ENCODE measurements at regions not wholly inside any gene's neighbourhood (a gene's known extent, or its start where the extent isn't known, plus 50 kb on each side); places are given as distances from the start of the nearest gene placed in this dataset.

DNA sequence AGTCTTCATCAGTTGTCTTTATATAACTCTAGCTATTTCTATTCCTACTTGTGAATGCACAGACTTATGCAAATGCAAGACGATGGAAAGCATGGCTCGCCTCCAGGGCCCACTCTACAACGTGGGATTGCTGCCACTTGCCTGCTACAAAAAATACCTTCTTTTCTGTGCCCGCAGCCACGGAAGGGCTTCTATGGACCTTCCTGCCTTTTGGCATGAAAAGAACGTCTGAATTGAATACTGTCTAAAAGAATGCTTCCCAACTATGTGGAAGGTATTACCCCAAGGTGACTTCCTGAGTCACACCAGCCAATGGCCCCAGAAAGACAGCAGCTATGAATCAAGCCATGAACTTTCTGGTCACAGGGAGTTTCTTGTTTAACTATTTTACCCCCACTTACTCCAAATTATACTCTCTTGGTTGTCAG, 261.2 kb downstream of the HIVEP2 start:
- H3K4me1 Mint-ChIP-seq (ENCODE audit: unreplicated experiment), result no peaks in the 10 kb centered on the region
- H3K9me3 Mint-ChIP-seq, result no peaks in the 10 kb centered on the region
- no peak for DNase-seq (ENCODE audit: extremely low spot score, unreplicated experiment)
- TF ChIP-seq, protein P1, sequence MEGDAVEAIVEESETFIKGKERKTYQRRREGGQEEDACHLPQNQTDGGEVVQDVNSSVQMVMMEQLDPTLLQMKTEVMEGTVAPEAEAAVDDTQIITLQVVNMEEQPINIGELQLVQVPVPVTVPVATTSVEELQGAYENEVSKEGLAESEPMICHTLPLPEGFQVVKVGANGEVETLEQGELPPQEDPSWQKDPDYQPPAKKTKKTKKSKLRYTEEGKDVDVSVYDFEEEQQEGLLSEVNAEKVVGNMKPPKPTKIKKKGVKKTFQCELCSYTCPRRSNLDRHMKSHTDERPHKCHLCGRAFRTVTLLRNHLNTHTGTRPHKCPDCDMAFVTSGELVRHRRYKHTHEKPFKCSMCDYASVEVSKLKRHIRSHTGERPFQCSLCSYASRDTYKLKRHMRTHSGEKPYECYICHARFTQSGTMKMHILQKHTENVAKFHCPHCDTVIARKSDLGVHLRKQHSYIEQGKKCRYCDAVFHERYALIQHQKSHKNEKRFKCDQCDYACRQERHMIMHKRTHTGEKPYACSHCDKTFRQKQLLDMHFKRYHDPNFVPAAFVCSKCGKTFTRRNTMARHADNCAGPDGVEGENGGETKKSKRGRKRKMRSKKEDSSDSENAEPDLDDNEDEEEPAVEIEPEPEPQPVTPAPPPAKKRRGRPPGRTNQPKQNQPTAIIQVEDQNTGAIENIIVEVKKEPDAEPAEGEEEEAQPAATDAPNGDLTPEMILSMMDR (conservative IDR thresholded peaks at IDR 0.05), result no peak
- no peaks in the 10 kb centered on the region for H3K36me3 Mint-ChIP-seq
- H3K27ac Mint-ChIP-seq, result no peak overlapping the region
- H3K4me3 Mint-ChIP-seq, result no peak overlapping the region
- peaks cover 5% of the 10 kb centered on the region for H3K27me3 Mint-ChIP-seq

DNA sequence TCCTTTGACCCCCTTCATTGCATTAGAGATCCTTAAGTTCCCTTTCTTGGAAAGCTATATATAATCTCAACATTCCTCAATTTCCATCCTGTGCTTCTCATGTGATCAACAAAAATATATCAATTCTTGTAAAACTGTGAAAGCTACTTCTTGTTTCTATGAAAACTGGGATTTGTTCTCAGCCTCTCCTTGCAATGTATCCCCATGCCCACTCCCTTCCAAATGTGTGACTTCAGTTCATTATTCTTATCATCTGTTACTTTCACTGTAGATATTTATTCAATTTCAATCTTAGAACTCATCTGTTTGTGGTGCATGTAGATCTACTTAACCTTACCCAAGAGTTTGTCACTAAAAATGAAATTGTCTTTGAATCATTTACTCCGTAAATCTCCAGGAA, 260.6 kb downstream of the HIVEP2 start:
- Mint-ChIP-seq H3K4me1 (ENCODE audit: unreplicated experiment) (no peaks in the 10 kb centered on the region), H3K9me3 (no peaks in the 10 kb centered on the region), H3K4me3 (no peak overlapping the region), H3K36me3 (no peaks in the 10 kb centered on the region), H3K27ac (no peak overlapping the region), H3K27me3 (peaks cover 3% of the 10 kb centered on the region)
- TF ChIP-seq, protein P1 (conservative IDR thresholded peaks at IDR 0.05), result no peak
- DNase-seq (ENCODE audit: extremely low spot score, unreplicated experiment), result no peak

DNA sequence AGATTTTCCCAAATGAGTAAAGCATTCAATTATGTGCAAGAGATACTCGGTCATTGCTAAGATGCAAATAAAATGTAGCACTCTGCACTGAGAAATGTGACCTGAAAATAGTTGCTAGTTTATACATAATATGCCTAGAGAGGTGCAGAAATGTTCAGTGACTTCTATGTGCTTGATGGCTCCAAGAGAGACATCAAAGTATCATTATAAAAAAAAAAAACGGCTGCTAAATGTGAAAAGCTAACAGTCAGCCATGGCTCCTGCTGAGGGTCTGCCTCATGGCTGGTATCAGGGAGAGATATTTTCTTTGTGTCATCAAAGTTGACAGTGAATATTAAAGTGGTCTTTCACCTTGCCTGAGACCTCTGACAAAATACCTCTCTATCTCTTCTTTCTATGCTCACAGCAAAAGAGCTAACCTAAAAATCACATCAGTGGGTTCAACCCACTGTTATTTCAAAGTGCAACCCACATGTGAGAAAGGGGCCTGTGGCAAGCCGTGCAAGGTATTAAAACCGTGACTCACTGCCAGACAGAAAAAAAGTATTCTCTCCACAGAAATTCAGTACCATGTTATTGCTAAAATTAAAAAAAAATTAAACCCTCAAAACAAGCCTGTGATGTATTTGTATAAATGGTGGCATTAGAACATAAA, 259.0 kb downstream of the HIVEP2 start:
- TF ChIP-seq, protein P1 (conservative IDR thresholded peaks at IDR 0.05), result no peak
- no peaks in the 10 kb centered on the region for H3K27me3 Mint-ChIP-seq
- H3K4me3 Mint-ChIP-seq, result no peak overlapping the region
- H3K4me1 Mint-ChIP-seq (ENCODE audit: unreplicated experiment), result no peaks in the 10 kb centered on the region
- DNase-seq (ENCODE audit: extremely low spot score, unreplicated experiment), result no peak
- H3K9me3 Mint-ChIP-seq, result no peaks in the 10 kb centered on the region
- no peaks in the 10 kb centered on the region for H3K36me3 Mint-ChIP-seq
- H3K27ac Mint-ChIP-seq, result no peak overlapping the region

DNA sequence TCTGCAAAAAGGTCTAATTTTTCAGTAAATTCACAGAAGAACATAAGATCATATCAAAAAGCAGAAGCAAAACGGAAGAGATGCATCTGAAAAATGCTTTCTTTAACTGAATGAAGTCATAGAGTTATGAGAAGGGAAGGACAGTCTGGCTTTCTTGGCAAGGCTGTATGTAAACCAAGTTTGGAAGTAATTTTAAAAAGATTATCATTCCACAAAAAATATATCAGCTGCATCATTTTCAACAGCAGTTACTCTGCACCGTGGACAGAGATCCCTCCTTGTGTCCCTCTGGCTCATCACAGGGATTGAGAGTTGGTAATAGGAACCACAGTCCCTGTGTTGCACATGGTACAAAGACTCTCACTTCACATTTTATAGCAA, 258.5 kb downstream of the HIVEP2 start:
- no peaks in the 10 kb centered on the region for H3K9me3 Mint-ChIP-seq
- TF ChIP-seq, protein P1 (conservative IDR thresholded peaks at IDR 0.05), result no peak
- no peaks in the 10 kb centered on the region for H3K4me1 Mint-ChIP-seq (ENCODE audit: unreplicated experiment)
- DNase-seq (ENCODE audit: extremely low spot score, unreplicated experiment), result no peak
- no peak overlapping the region for H3K4me3 Mint-ChIP-seq
- no peak overlapping the region for H3K27ac Mint-ChIP-seq
- no peaks in the 10 kb centered on the region for H3K27me3 Mint-ChIP-seq
- no peaks in the 10 kb centered on the region for H3K36me3 Mint-ChIP-seq

DNA sequence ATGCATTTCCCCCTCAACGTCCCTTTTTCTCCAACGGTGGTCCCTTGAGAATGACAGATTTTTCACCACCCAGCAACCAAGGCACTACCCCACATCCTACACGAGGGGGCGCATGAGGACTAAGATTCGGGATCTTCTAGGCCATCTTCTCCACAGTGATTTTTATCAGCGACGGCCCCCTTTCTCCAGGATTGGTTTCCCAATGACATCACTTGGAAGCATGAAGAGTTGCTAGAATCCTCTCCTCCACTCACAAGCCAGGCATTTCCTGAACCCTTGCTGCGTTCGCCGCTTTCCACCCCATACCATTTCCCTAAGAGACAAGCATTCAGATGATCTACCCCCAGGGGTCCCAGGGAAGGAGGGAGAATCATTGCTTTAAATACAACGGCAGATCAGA, 252.0 kb downstream of the HIVEP2 start:
- Mint-ChIP-seq H3K36me3 (no peaks in the 10 kb centered on the region), H3K9me3 (no peaks in the 10 kb centered on the region), H3K27ac (peak overlapping the region; percentile 21), H3K4me1 (ENCODE audit: unreplicated experiment) (peaks cover 10% of the 10 kb centered on the region), H3K4me3 (peak overlapping the region; percentile 69), H3K27me3 (peaks cover 8% of the 10 kb centered on the region)
- TF ChIP-seq, protein P1 (conservative IDR thresholded peaks at IDR 0.05), result peak; percentile 94
- peak; percentile 73 for DNase-seq (ENCODE audit: extremely low spot score, unreplicated experiment)

All from type B pancreatic cell (in vitro differentiated cells).